HCT116 (cell line): ENCODE measurements at regions not wholly inside any gene's neighbourhood (a gene's known extent, or its start where the extent isn't known, plus 50 kb on each side); places are given as distances from the start of the nearest gene placed in this dataset.

Source experiments
- ATAC-seq: fragments of 200-7000 bp; cut with Tn5 transposase; 2 replicates; pipeline ENCODE4 v1.9.1; 2020; ENCODE audit warnings: mild to moderate bottlenecking, moderate library complexity
- BruUV-seq: library from RNA; stranded (reverse); fragments of 400-500 nt; replicated peaks from 2 replicates; lab custom pipeline; 2021; lab: Mats Ljungman, UMichigan
- CTCF ChIA-PET: fragments of 300-600 bp; sonication (Branson Sonifier 250); formaldehyde crosslinking; loops from one replicate; lab custom pipeline; 2021; ENCODE audit warnings: antibody characterized with exemption; lab: Charles Lee
- POLR2A ChIA-PET: fragments of 300-600, 350-600 bp; sonication (Branson Sonifier 250); formaldehyde crosslinking; loops from one replicate; lab custom pipeline; 2021; ENCODE audit warnings: antibody characterized with exemption; lab: Charles Lee
- RAD21 ChIA-PET, 2 experiments: fragments of 300-600 bp; sonication (Branson Sonifier 250); formaldehyde crosslinking; loops; one replicate each; lab custom pipeline; 2023; ENCODE audit warnings: low total read pairs in 2 of 2; ENCODE audit not compliant: uncharacterized antibody in 2 of 2, unreplicated experiment in 2 of 2, low non-redundant PET in 1 of 2; lab: Charles Lee
- DNase-seq: peaks from one replicate; pipeline ENCODE4 v3.0.0-alpha.2; 2010; ENCODE audit warnings: low read depth, low spot score
- H2AFZ ChIP-seq: fragments of 200-600 bp; shearing (Covaris generic), sonication (generic); 2 replicates; pipeline ENCODE4 v1.6.1; 2017; ENCODE audit warnings: low read depth, mixed run types, mixed read lengths, antibody characterized with exemption, low read length; ENCODE audit not compliant: poor library complexity, severe bottlenecking
- H3K27ac ChIP-seq: 2 replicates; pipeline ENCODE4 v1.5.1; 2012; ENCODE audit warnings: low read depth, low read length
- H3K27me3 ChIP-seq: fragments of 200-600 bp; sonication (generic); 2 replicates; pipeline ENCODE4 v1.6.1; 2016; ENCODE audit warnings: mixed run types, low read length, mixed read lengths; ENCODE audit not compliant: insufficient read depth
- H3K36me3 ChIP-seq, 2 experiments: fragments of 200-500 bp in 1 of 2; fragments of 200-600 bp in 1 of 2; sonication (Bioruptor generic) in 1 of 2; sonication (generic) in 1 of 2; 2 replicates each; pipeline versions ENCODE4 v1.5.1 to v1.6.1; 2014 to 2016; ENCODE audit warnings: low read length in 2 of 2, inconsistent platforms in 1 of 2, mixed read lengths in 1 of 2, mixed run types in 1 of 2; ENCODE audit not compliant: insufficient read depth in 2 of 2, control insufficient read depth in 1 of 2
- H3K4me1 ChIP-seq, 2 experiments: fragments of 200-600 bp in 1 of 2; sonication (generic) in 1 of 2; 2 replicates each; pipeline versions ENCODE4 v1.5.1 to v1.6.1; 2012 to 2017; ENCODE audit warnings: low read length in 2 of 2, inconsistent platforms in 1 of 2, mild to moderate bottlenecking in 1 of 2, mixed read lengths in 1 of 2, mixed run types in 1 of 2, moderate library complexity in 1 of 2; ENCODE audit not compliant: insufficient read depth in 2 of 2, control insufficient read depth in 1 of 2
- H3K4me2 ChIP-seq: fragments of 200-600 bp; sonication (generic); 2 replicates; pipeline ENCODE4 v1.6.1; 2017; ENCODE audit warnings: mixed run types, low read length, mixed read lengths
- H3K4me3 ChIP-seq, 2 experiments: fragments of 200-600 bp in 1 of 2; sonication (generic) in 1 of 2; replicated peaks in 1 of 2; 2 replicates each; pipeline ENCODE4 v1.5.1; 2011 to 2016; ENCODE audit warnings: low read length in 2 of 2, control low read depth in 1 of 2, low read depth in 1 of 2, mild to moderate bottlenecking in 1 of 2, mixed read lengths in 1 of 2, mixed run types in 1 of 2
- H3K79me2 ChIP-seq: fragments of 200-600 bp; sonication (generic); 2 replicates; pipeline ENCODE4 v1.6.1; 2017; ENCODE audit warnings: mild to moderate bottlenecking, mixed run types, low read length, moderate library complexity, mixed read lengths; ENCODE audit not compliant: insufficient read depth
- H3K9ac ChIP-seq: fragments of 200-600 bp; sonication (generic); 2 replicates; pipeline ENCODE4 v1.6.1; 2016; ENCODE audit warnings: low read length, mixed read lengths
- H3K9me2 ChIP-seq: fragments of 200-600 bp; sonication (generic), shearing (Covaris generic); 2 replicates; pipeline ENCODE4 v1.6.1; 2017; ENCODE audit warnings: mixed run types, mild to moderate bottlenecking, moderate library complexity; ENCODE audit not compliant: insufficient read depth
- H3K9me3 ChIP-seq, 2 experiments: fragments of 200-500 bp in 1 of 2; fragments of 200-600 bp in 1 of 2; sonication (Bioruptor generic) in 1 of 2; sonication (generic) in 1 of 2; 2 replicates each; pipeline ENCODE4 v1.6.1; 2014 to 2017; ENCODE audit warnings: low read length in 2 of 2, mixed read lengths in 2 of 2, inconsistent platforms in 1 of 2, low read depth in 1 of 2, mild to moderate bottlenecking in 1 of 2, mixed run types in 1 of 2, moderate library complexity in 1 of 2; ENCODE audit not compliant: control insufficient read depth in 1 of 2, insufficient read depth in 1 of 2
- H4K20me1 ChIP-seq: fragments of 200-600 bp; sonication (generic), shearing (Covaris generic); 2 replicates; pipeline ENCODE4 v1.6.1; 2017; ENCODE audit warnings: mixed run types, mild to moderate bottlenecking, moderate library complexity; ENCODE audit not compliant: insufficient read depth
- CBX3 ChIP-seq: IDR thresholded peaks from 2 replicates; pipeline ENCODE4 v1.6.1; 2012; ENCODE audit warnings: low read depth
- CEBPB ChIP-seq: IDR thresholded peaks from 2 replicates; pipeline ENCODE4 v1.6.1; 2012; ENCODE audit warnings: low read depth
- POLR2AphosphoS5 ChIP-seq: IDR thresholded peaks from 2 replicates; pipeline ENCODE4 v1.6.1; 2011; ENCODE audit warnings: mild to moderate bottlenecking, low read depth, low read length, moderate library complexity
- RAD21 ChIP-seq: IDR thresholded peaks from 2 replicates; pipeline ENCODE4 v1.6.1; 2012; ENCODE audit warnings: low read depth, mild to moderate bottlenecking
- SIN3A ChIP-seq: IDR thresholded peaks from 2 replicates; pipeline ENCODE4 v1.6.1; 2012; ENCODE audit warnings: low read depth
- SP1 ChIP-seq: IDR thresholded peaks from 2 replicates; pipeline ENCODE4 v1.6.1; 2012; ENCODE audit warnings: low read depth
- SRF ChIP-seq: IDR thresholded peaks from 2 replicates; pipeline ENCODE4 v1.6.1; 2012; ENCODE audit warnings: low read depth
- TCF7L2 ChIP-seq: IDR thresholded peaks from 2 replicates; pipeline ENCODE4 v1.7.0; 2011; ENCODE audit warnings: borderline replicate concordance, inconsistent platforms; ENCODE audit not compliant: insufficient read depth, insufficient read length; ENCODE audit errors: extremely low read depth
- ZFX ChIP-seq: fragments of 450-650 bp; IDR thresholded peaks from 2 replicates; pipeline ENCODE4 v1.6.1; 2017
- ZNF274 ChIP-seq: fragments of 200-500 bp; sonication (Bioruptor generic); IDR thresholded peaks from 2 replicates; pipeline ENCODE4 v1.6.1; 2014; ENCODE audit warnings: mild to moderate bottlenecking, low read depth, low read length, inconsistent platforms
- intact Hi-C: fragments of 100-400 bp; cut with micrococcal nuclease; formaldehyde crosslinking; loops from 2 replicates; pipeline ENCODE4 v1.10.0; 2022
- TF ChIP-seq, protein P1 (sequence below): IDR thresholded peaks from 2 replicates; pipeline ENCODE4 v1.6.1; 2012; ENCODE audit warnings: low read depth
- TF ChIP-seq, protein P2 (sequence below): IDR thresholded peaks from 2 replicates; pipeline ENCODE4 v1.6.1; 2012

DNA sequence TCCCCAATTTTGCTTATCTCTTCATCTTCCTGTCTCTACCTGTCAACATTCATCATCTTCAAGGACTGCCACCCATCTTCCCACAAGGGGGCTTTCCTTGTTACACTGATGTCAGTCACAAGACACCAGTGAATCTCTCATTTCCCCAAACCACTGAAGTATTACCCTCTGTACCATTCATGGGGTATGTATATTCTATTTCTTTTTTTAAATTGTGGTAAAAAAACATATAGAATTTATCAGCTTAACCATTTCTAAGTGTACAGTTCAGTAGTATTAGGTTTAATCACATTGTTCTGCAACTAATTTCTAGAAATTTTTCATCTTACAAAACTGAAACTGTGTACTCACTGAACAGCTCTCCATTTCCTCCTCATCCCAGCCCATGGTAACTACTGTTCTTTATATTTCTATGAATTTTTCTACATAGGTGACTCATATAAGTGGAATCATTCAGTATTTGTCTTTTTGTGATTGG is 98.6 kb downstream of the LARP7 start:
- DNase-seq (no peak), ATAC-seq (no peak)
- no peak overlapping the region for H3K4me3 ChIP-seq
- BruUV-seq, result no TSS peak
- peaks cover 0 to 5% of the 10 kb centered on the region in 2 experiments; a peak in 1 of 4 replicates for H3K4me1 ChIP-seq
- no peaks in the 10 kb centered on the region for H3K36me3 ChIP-seq
- ChIA-PET RAD21 (no interaction called here), CTCF (no interaction called here), POLR2A (no interaction called here)
- intact Hi-C loops, result no loop called here
- no peak overlapping the region for H3K4me2 ChIP-seq
- H3K27ac ChIP-seq, result no peak overlapping the region
- TF ChIP-seq, protein P1, sequence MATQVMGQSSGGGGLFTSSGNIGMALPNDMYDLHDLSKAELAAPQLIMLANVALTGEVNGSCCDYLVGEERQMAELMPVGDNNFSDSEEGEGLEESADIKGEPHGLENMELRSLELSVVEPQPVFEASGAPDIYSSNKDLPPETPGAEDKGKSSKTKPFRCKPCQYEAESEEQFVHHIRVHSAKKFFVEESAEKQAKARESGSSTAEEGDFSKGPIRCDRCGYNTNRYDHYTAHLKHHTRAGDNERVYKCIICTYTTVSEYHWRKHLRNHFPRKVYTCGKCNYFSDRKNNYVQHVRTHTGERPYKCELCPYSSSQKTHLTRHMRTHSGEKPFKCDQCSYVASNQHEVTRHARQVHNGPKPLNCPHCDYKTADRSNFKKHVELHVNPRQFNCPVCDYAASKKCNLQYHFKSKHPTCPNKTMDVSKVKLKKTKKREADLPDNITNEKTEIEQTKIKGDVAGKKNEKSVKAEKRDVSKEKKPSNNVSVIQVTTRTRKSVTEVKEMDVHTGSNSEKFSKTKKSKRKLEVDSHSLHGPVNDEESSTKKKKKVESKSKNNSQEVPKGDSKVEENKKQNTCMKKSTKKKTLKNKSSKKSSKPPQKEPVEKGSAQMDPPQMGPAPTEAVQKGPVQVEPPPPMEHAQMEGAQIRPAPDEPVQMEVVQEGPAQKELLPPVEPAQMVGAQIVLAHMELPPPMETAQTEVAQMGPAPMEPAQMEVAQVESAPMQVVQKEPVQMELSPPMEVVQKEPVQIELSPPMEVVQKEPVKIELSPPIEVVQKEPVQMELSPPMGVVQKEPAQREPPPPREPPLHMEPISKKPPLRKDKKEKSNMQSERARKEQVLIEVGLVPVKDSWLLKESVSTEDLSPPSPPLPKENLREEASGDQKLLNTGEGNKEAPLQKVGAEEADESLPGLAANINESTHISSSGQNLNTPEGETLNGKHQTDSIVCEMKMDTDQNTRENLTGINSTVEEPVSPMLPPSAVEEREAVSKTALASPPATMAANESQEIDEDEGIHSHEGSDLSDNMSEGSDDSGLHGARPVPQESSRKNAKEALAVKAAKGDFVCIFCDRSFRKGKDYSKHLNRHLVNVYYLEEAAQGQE, result no peak
- no peak for TF ChIP-seq POLR2AphosphoS5
- no peak for TF ChIP-seq SRF
- no peak for TF ChIP-seq RAD21
- TF ChIP-seq, protein P2, sequence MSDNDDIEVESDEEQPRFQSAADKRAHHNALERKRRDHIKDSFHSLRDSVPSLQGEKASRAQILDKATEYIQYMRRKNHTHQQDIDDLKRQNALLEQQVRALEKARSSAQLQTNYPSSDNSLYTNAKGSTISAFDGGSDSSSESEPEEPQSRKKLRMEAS, result no peak
- no peak for TF ChIP-seq CEBPB
- no peak for TF ChIP-seq CBX3
- no peak for TF ChIP-seq TCF7L2
- no peak for TF ChIP-seq SIN3A
- TF ChIP-seq ZNF274, result no peak
- TF ChIP-seq SP1, result no peak
- TF ChIP-seq ZFX, result no peak
- no peak overlapping the region for H3K9ac ChIP-seq
- no peaks in the 10 kb centered on the region for H3K9me2 ChIP-seq
- H3K79me2 ChIP-seq, result no peaks in the 10 kb centered on the region
- no peaks in the 10 kb centered on the region for H3K27me3 ChIP-seq
- H2AFZ ChIP-seq, result no peak overlapping the region
- no peaks in the 10 kb centered on the region for H4K20me1 ChIP-seq
- H3K9me3 ChIP-seq, result no peaks in the 10 kb centered on the region
